ENCODE measurements at regions not wholly inside any gene's neighbourhood (a gene's known extent, or its start where the extent isn't known, plus 50 kb on each side); places are given as distances from the start of the nearest gene placed in this dataset.

DNA sequence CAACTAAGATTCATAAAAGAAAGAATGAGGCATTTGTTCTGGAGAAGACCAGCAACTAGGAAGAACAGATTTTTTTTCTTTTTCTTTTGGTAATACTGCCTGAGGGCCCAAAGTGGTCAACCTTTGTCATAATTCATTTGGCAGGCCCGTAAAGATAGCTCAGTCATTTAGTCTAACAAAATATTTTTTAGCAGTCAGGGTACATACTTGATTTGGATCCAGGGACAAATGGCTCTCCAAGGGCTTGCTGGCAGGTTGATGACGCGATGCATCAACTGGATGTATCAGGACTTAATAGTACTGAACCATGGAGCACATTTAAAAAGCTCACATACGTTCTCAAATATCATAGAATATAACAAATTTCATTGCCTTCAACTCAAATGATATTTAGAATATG, 203.4 kb upstream of the ZNF608 start:
- TF ChIP-seq EZH2 (IDR thresholded peaks at IDR 0.05; ENCODE audit: low read length, unreplicated experiment) (no peak), EZH2phosphoT487 (IDR thresholded peaks at IDR 0.05; ENCODE audit: borderline replicate concordance, low read length) (no peak)
- TF ChIP-seq, protein P1, sequence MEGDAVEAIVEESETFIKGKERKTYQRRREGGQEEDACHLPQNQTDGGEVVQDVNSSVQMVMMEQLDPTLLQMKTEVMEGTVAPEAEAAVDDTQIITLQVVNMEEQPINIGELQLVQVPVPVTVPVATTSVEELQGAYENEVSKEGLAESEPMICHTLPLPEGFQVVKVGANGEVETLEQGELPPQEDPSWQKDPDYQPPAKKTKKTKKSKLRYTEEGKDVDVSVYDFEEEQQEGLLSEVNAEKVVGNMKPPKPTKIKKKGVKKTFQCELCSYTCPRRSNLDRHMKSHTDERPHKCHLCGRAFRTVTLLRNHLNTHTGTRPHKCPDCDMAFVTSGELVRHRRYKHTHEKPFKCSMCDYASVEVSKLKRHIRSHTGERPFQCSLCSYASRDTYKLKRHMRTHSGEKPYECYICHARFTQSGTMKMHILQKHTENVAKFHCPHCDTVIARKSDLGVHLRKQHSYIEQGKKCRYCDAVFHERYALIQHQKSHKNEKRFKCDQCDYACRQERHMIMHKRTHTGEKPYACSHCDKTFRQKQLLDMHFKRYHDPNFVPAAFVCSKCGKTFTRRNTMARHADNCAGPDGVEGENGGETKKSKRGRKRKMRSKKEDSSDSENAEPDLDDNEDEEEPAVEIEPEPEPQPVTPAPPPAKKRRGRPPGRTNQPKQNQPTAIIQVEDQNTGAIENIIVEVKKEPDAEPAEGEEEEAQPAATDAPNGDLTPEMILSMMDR (conservative IDR thresholded peaks at IDR 0.05; ENCODE audit: low read depth, low read length), result no peak
